ENCODE measurements at regions not wholly inside any gene's neighbourhood (a gene's known extent, or its start where the extent isn't known, plus 50 kb on each side); places are given as distances from the start of the nearest gene placed in this dataset.
"Not testable (repeated sequence)": the region's sequence is repeated elsewhere in the genome, so short reads cannot be mapped to it uniquely, and the experiment has no call there.

- DNase-seq (ENCODE audit: low read depth in 4 of 4, low spot score in 3 of 4): not testable (repeated sequence)
Observed at GRCh38 chr3:107909583-107909982, 181.2 kb downstream of the CD47 start.

- DNase-seq (ENCODE audit: low read depth in 4 of 4, low spot score in 3 of 4): no peak
Observed at GRCh38 chr3:107907996-107908395, 182.8 kb downstream of the CD47 start.

- DNase-seq (ENCODE audit: low read depth in 4 of 4, low spot score in 3 of 4): no peak
Observed at GRCh38 chr3:107904536-107905066, 186.2 kb downstream of the CD47 start.

GRCh38 chr3:107899990-107900651 is 190.7 kb downstream of the CD47 start:
- DNase-seq (ENCODE audit: low read depth in 4 of 4, low spot score in 3 of 4): no peak

GRCh38 chr3:107897471-107898061 is 193.3 kb downstream of the CD47 start:
- DNase-seq (ENCODE audit: low read depth in 4 of 4, low spot score in 3 of 4): no peak

- DNase-seq (ENCODE audit: low read depth in 4 of 4, low spot score in 3 of 4): no peak
Observed at GRCh38 chr3:107894998-107895397, 195.8 kb downstream of the CD47 start.

- DNase-seq (ENCODE audit: low read depth in 4 of 4, low spot score in 3 of 4): no peak
Observed at GRCh38 chr3:107892955-107893624, 197.7 kb downstream of the CD47 start.

GRCh38 chr3:107884719-107885460 is 205.9 kb downstream of the CD47 start:
- DNase-seq (ENCODE audit: low read depth in 4 of 4, low spot score in 3 of 4): no peak

GRCh38 chr3:107884028-107884427 is 206.8 kb downstream of the CD47 start:
- DNase-seq (ENCODE audit: low read depth in 4 of 4, low spot score in 3 of 4): no peak

- no peak for DNase-seq (ENCODE audit: low read depth in 4 of 4, low spot score in 3 of 4)
Observed at GRCh38 chr3:107882881-107883280, 207.9 kb downstream of the CD47 start.

GRCh38 chr3:107882261-107882660 is 208.6 kb downstream of the CD47 start:
- no peak for DNase-seq (ENCODE audit: low read depth in 4 of 4, low spot score in 3 of 4)

GRCh38 chr3:107881509-107881908 is 209.3 kb downstream of the CD47 start:
- no peak for DNase-seq (ENCODE audit: low read depth in 4 of 4, low spot score in 3 of 4)

- DNase-seq (ENCODE audit: low read depth in 4 of 4, low spot score in 3 of 4): no peak
Observed at GRCh38 chr3:107880702-107881101, 210.1 kb downstream of the CD47 start.

GRCh38 chr3:107877936-107878335 is 212.9 kb downstream of the CD47 start:
- DNase-seq (ENCODE audit: low read depth in 4 of 4, low spot score in 3 of 4): no peak

GRCh38 chr3:107870943-107871638 is 219.7 kb downstream of the CD47 start:
- DNase-seq (ENCODE audit: low read depth in 4 of 4, low spot score in 3 of 4): no peak

- no peak for DNase-seq (ENCODE audit: low read depth in 4 of 4, low spot score in 3 of 4)
Observed at GRCh38 chr3:107870096-107870495, 220.7 kb downstream of the CD47 start.

- DNase-seq (ENCODE audit: low read depth in 4 of 4, low spot score in 3 of 4): no peak
Observed at GRCh38 chr3:107868449-107868848, 222.4 kb downstream of the CD47 start.

- no peak for DNase-seq (ENCODE audit: low read depth in 4 of 4, low spot score in 3 of 4)
Observed at GRCh38 chr3:107861904-107862303, 228.9 kb downstream of the CD47 start.

GRCh38 chr3:107861422-107861821 is 229.4 kb downstream of the CD47 start:
- DNase-seq (ENCODE audit: low read depth in 4 of 4, low spot score in 3 of 4): no peak

All from left renal pelvis (tissue), 4 donors.